Tibial nerve (tissue), 3 donors: ENCODE measurements at regions not wholly inside any gene's neighbourhood (a gene's known extent, or its start where the extent isn't known, plus 50 kb on each side); places are given as distances from the start of the nearest gene placed in this dataset.

ENCODE experiments used
- CTCF ChIP-seq, 5 experiments: fragments of 200-600 bp in 3 of 5; fragments of 450-650 bp in 2 of 5; sonication (generic) in 3 of 5; IDR thresholded peaks; one replicate each; pipeline ENCODE4 v1.5.1; 2016 to 2019; ENCODE audit warnings: antibody characterized with exemption in 5 of 5, mild to moderate bottlenecking in 3 of 5, moderate library complexity in 2 of 5
- POLR2A ChIP-seq, 2 donors: fragments of 450-650 bp; IDR thresholded peaks; one replicate each; pipeline ENCODE4 v1.6.1; 2017; ENCODE audit warnings: antibody characterized with exemption in 2 of 2, mild to moderate bottlenecking in 2 of 2, moderate library complexity in 2 of 2

- TF ChIP-seq CTCF (IDR thresholded peaks at IDR 0.05) = no peak
- TF ChIP-seq POLR2A (IDR thresholded peaks at IDR 0.05) = no peak
Measured at GRCh38 chr11:98143661-98144060, 877.1 kb upstream of the CNTN5 start.
